ENCODE measurements at regions not wholly inside any gene's neighbourhood (a gene's known extent, or its start where the extent isn't known, plus 50 kb on each side); places are given as distances from the start of the nearest gene placed in this dataset.
"Not testable (repeated sequence)": the region's sequence is repeated elsewhere in the genome, so short reads cannot be mapped to it uniquely, and the experiment has no call there.

DNA sequence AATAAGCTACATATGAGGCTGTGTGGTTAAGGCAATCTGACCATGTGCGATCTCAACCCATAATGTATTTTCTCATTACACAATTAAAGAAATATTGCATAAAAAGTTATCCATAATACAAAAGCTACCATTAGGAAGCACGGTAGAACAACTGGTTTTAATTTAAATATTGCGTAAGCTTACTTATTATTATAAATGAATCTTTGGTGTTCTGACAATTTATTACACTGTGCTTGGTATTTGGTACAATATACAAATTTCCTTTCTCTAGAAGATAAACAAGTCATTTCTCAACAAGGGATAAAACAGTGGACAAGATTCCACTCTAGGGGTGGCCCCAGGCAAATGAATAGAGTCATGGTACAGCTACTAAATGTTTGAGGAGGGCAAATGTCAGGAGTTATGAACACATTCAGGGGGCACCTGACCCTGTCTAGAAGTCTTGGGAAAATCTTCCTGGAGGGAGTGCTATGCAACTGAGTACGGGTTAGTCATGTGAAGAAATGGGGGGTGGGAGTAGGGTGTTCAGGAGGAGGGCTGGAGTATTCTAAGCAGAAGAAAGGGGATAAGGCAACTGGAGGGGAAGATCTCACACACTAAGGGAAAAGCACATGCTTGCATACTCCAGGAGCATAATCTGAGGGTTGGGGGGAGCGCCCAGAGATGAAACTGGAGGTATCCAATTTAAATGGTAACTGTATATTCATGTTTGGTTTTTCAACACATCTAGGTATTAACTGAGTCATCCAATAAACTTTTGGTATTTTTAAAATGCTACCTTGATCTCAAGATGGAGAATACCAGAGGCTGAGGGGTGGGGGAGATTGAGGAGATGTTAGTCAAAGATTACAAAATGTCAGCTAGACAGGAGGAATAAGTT lies 296.9 kb upstream of the SGK1 start:
- DNase-seq (no peak), ATAC-seq (no peak)
- WGBS (ENCODE audit: insufficient coverage, low coverage, low lambda C conversion rate, missing lambda C conversion rate) = 89% methylated on average over 5 of the region's 5 CpGs
- Histone ChIP-seq H3K27ac (no peak overlapping the region), H3K9me3 (no peaks in the 10 kb centered on the region), H3K4me1 (no peaks in the 10 kb centered on the region), H3K4me3 (no peak overlapping the region), H3K27me3 (no peaks in the 10 kb centered on the region), H3K36me3 (no peaks in the 10 kb centered on the region)
- intact Hi-C loops (cut with DNase I) = no loop called here
- TF ChIP-seq POLR2A (IDR thresholded peaks at IDR 0.05) = no peak
- TF ChIP-seq, protein P1, sequence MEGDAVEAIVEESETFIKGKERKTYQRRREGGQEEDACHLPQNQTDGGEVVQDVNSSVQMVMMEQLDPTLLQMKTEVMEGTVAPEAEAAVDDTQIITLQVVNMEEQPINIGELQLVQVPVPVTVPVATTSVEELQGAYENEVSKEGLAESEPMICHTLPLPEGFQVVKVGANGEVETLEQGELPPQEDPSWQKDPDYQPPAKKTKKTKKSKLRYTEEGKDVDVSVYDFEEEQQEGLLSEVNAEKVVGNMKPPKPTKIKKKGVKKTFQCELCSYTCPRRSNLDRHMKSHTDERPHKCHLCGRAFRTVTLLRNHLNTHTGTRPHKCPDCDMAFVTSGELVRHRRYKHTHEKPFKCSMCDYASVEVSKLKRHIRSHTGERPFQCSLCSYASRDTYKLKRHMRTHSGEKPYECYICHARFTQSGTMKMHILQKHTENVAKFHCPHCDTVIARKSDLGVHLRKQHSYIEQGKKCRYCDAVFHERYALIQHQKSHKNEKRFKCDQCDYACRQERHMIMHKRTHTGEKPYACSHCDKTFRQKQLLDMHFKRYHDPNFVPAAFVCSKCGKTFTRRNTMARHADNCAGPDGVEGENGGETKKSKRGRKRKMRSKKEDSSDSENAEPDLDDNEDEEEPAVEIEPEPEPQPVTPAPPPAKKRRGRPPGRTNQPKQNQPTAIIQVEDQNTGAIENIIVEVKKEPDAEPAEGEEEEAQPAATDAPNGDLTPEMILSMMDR (IDR thresholded peaks at IDR 0.05) = no peak

DNA sequence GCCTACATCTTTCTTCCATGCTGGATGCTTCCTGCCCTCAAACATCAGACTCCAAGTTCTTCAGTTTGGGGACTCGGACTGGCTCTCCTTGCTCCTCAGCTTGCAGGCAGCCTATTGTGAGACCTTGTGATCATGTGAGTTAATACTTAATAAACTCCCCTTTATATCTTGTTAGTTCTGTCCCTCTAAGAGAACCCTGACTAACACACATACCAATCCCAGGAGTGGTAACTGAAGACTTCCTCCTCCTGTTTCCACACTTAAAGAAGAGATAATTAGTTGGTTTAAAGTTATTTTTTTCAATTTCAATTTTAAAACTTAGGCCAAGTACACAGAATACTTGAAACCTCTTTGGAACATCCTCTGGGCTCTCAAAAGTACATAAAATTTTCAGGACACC lies 294.2 kb upstream of the SGK1 start:
- H3K9me3 ChIP-seq; DNase-seq; H3K27ac ChIP-seq; ATAC-seq; H3K36me3 ChIP-seq; H3K4me3 ChIP-seq; H3K27me3 ChIP-seq; intact Hi-C loops (cut with DNase I); H3K4me1 ChIP-seq: not testable (repeated sequence)
- 100% methylated on average over 1 of the region's 1 CpG for WGBS (ENCODE audit: insufficient coverage, low coverage, low lambda C conversion rate, missing lambda C conversion rate)

DNA sequence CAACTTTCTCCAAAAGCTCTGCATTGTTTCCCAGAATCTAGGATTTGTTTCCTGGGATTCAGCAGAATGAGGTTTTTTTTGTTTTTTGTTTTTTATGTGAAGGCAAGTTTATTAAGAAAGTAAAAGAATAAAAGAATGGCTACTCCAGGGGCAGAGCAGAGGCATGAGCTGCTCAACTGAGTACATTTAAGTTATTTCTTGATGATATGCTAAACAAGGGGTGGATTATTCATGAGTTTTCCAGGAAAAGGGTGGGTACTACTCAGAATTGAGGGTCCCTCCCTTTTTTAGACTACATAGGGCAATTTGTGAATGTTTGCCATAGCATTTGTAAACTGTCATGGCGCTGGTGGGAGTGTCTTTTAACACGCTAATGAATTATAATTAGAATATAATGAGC lies 292.5 kb upstream of the SGK1 start:
- Histone ChIP-seq H3K27me3 (no peaks in the 10 kb centered on the region), H3K4me1 (no peaks in the 10 kb centered on the region), H3K27ac (no peak overlapping the region), H3K9me3 (no peaks in the 10 kb centered on the region), H3K4me3 (no peak overlapping the region), H3K36me3 (no peaks in the 10 kb centered on the region)
- DNase-seq (no peak), ATAC-seq (no peak)
- intact Hi-C loops (cut with DNase I) = no loop called here
- no peak for TF ChIP-seq POLR2A (IDR thresholded peaks at IDR 0.05)
- TF ChIP-seq, protein P1 (IDR thresholded peaks at IDR 0.05) = no peak
- 94% methylated on average over 2 of the region's 2 CpGs for WGBS (ENCODE audit: insufficient coverage, low coverage, low lambda C conversion rate, missing lambda C conversion rate)

DNA sequence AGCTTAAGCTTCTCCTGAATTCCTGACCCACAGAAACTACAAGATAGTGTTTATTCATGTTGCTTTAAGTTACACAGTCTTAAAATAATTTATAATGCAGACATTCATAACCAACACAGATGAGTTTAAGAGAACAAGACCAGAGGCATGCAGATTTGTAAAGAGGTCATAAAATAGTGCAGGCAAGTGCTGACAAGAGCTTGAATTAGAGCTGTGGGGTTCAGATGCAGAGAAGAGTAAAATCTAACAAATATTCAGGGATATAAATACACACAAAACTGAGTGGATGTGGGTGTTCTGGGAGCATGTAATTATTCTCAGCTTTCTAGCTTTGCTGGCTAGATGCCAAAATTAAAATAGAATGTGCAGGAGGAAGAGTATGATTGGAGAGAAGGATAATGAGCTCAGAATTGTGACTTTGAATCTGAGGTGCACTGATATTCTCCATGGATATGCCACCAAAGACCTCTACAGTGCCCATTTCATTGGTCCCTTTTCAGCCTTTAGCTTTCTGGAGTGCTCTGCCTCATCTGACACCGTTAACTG lies 291.9 kb upstream of the SGK1 start:
- H3K27me3 ChIP-seq = no peaks in the 10 kb centered on the region
- 100% methylated on average over 1 of the region's 1 CpG for whole genome bisulfite sequencing (ENCODE audit: insufficient coverage, low coverage, low lambda C conversion rate, missing lambda C conversion rate)
- no peaks in the 10 kb centered on the region for H3K36me3 ChIP-seq
- TF ChIP-seq, protein P1 (IDR thresholded peaks at IDR 0.05) = no peak
- TF ChIP-seq POLR2A (IDR thresholded peaks at IDR 0.05) = no peak
- ATAC-seq (no peak), DNase-seq (no peak)
- H3K27ac ChIP-seq = no peak overlapping the region
- no peak overlapping the region for H3K4me3 ChIP-seq
- no peaks in the 10 kb centered on the region for H3K4me1 ChIP-seq
- intact Hi-C loops (cut with DNase I) = no loop called here
- H3K9me3 ChIP-seq = no peaks in the 10 kb centered on the region

DNA sequence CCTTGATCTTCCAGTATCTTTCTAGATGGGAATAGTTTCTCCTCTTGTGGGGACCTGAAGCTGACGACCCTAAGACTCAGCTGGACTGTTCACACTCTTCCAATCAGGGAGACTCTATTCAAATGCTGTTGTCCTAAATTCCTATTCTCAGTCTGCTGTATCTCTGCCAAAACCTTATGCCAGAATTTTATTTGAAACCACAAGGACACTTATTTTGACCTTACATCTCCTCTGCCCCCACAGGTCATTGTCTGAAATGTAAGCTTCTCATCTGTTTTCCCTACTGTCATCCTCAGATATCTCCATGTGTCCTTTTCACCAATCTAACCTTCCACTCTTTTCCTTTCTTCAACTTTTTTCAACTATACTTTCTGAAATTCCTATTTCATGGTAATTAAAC lies 289.5 kb upstream of the SGK1 start:
- WGBS (ENCODE audit: insufficient coverage, low coverage, low lambda C conversion rate, missing lambda C conversion rate) = 100% methylated on average over 1 of the region's 1 CpG
- DNase-seq (no peak), ATAC-seq (no peak)
- intact Hi-C loops (cut with DNase I) = no loop called here
- no peak overlapping the region for H3K27ac ChIP-seq
- H3K9me3 ChIP-seq = no peaks in the 10 kb centered on the region
- no peak for TF ChIP-seq POLR2A (IDR thresholded peaks at IDR 0.05)
- TF ChIP-seq, protein P1 (IDR thresholded peaks at IDR 0.05) = no peak
- H3K4me1 ChIP-seq = no peaks in the 10 kb centered on the region
- H3K36me3 ChIP-seq = no peaks in the 10 kb centered on the region
- H3K4me3 ChIP-seq = no peak overlapping the region
- no peaks in the 10 kb centered on the region for H3K27me3 ChIP-seq

Data from right lobe of liver (tissue), 6 donors.